Keratinocyte (primary cell): ENCODE measurements at regions not wholly inside any gene's neighbourhood (a gene's known extent, or its start where the extent isn't known, plus 50 kb on each side); places are given as distances from the start of the nearest gene placed in this dataset.
A peak's percentile ranks its signal among the peaks of the same experiment; 100 is the strongest.

Experiments used
- DNase-seq: peaks from one replicate; pipeline ENCODE4 v3.0.0-alpha.2; 2011; ENCODE audit warnings: low read depth, missing footprints, low spot score
- FAIRE-seq: peaks from 2 replicates; lab custom pipeline; 2011; peaks lifted over from hg19 to GRCh38; lab: Jason Lieb, UNC
- H2AFZ ChIP-seq: 2 replicates; pipeline ENCODE4 v1.6.0; 2012; ENCODE audit warnings: low read length, control low read depth, inconsistent platforms; ENCODE audit not compliant: control insufficient read depth
- H3K27ac ChIP-seq: 2 replicates; pipeline ENCODE4 v1.5.1; 2011; ENCODE audit warnings: low read length; ENCODE audit not compliant: control insufficient read depth, insufficient read depth
- H3K27me3 ChIP-seq: 3 replicates; pipeline ENCODE4 v1.6.0; 2011; ENCODE audit warnings: low read length; ENCODE audit not compliant: control insufficient read depth, insufficient read depth; ENCODE audit errors: extremely low read depth
- H3K36me3 ChIP-seq, 2 experiments: 2 replicates in 1 of 2; 3 replicates in 1 of 2; pipeline ENCODE4 v1.5.1; 2011; ENCODE audit warnings: low read length in 2 of 2, mild to moderate bottlenecking in 1 of 2; ENCODE audit not compliant: control insufficient read depth in 2 of 2, insufficient read depth in 2 of 2; ENCODE audit errors: extremely low read depth in 1 of 2
- H3K4me1 ChIP-seq: 3 replicates; pipeline ENCODE4 v1.5.1; 2011; ENCODE audit warnings: low read length; ENCODE audit not compliant: control insufficient read depth, insufficient read depth; ENCODE audit errors: extremely low read depth
- H3K4me2 ChIP-seq: 3 replicates; pipeline ENCODE4 v1.6.0; 2011; ENCODE audit warnings: low read depth, low read length; ENCODE audit not compliant: control insufficient read depth, insufficient read depth; ENCODE audit errors: extremely low read depth
- H3K4me3 ChIP-seq, 3 experiments: fragments of 200-600 bp in 1 of 3; sonication (generic) in 1 of 3; 2 replicates in 2 of 3; 3 replicates in 1 of 3; pipeline ENCODE4 v1.5.1; 2011 to 2016; ENCODE audit warnings: low read length in 3 of 3, mild to moderate bottlenecking in 3 of 3, control low read depth in 2 of 3, inconsistent platforms in 1 of 3, low read depth in 1 of 3, mixed read lengths in 1 of 3, mixed run types in 1 of 3, moderate library complexity in 1 of 3; ENCODE audit not compliant: control insufficient read depth in 2 of 3, insufficient read depth in 2 of 3; ENCODE audit errors: extremely low read depth in 1 of 3
- H3K79me2 ChIP-seq: 2 replicates; pipeline ENCODE4 v1.6.0; 2012; ENCODE audit warnings: low read length; ENCODE audit not compliant: control insufficient read depth, insufficient read depth
- H3K9ac ChIP-seq: 3 replicates; pipeline ENCODE4 v1.6.0; 2011; ENCODE audit warnings: low read length; ENCODE audit not compliant: control insufficient read depth, insufficient read depth; ENCODE audit errors: extremely low read depth
- H3K9me1 ChIP-seq: 3 replicates; pipeline ENCODE4 v1.6.0; 2011; ENCODE audit warnings: low read length; ENCODE audit not compliant: control insufficient read depth, insufficient read depth; ENCODE audit errors: extremely low read depth
- H3K9me3 ChIP-seq: 2 replicates; pipeline ENCODE4 v1.5.1; 2012; ENCODE audit warnings: low read depth, low read length; ENCODE audit not compliant: control insufficient read depth
- H4K20me1 ChIP-seq: 3 replicates; pipeline ENCODE4 v1.6.0; 2011; ENCODE audit warnings: low read length; ENCODE audit not compliant: control insufficient read depth, insufficient read depth; ENCODE audit errors: extremely low read depth
- EZH2 ChIP-seq: IDR thresholded peaks from one replicate; pipeline ENCODE4 v1.6.1; 2012; ENCODE audit warnings: inconsistent platforms, mild to moderate bottlenecking, low read length, moderate library complexity
- dilution Hi-C: fragments of 300-500 bp; cut with MboI; formaldehyde crosslinking; loops from one replicate; pipeline ENCODE4 v1.7.0; 2020; ENCODE audit warnings: low sequenced_read_pairs; ENCODE audit not compliant: extremely low pct_ligation_motif_present
- TF ChIP-seq, protein P1 (sequence below), 3 experiments: IDR thresholded peaks in 1 of 3; conservative IDR thresholded peaks in 1 of 3; optimal IDR thresholded peaks in 1 of 3; 2 replicates in 2 of 3; 3 replicates in 1 of 3; pipeline versions ENCODE3 to v1.5.1; 2011; ENCODE audit warnings: low read length in 3 of 3, mild to moderate bottlenecking in 3 of 3, moderate library complexity in 2 of 3, control low read depth in 1 of 3, inconsistent platforms in 1 of 3; ENCODE audit not compliant: insufficient read depth in 2 of 3; ENCODE audit errors: extremely low read depth in 1 of 3

DNA sequence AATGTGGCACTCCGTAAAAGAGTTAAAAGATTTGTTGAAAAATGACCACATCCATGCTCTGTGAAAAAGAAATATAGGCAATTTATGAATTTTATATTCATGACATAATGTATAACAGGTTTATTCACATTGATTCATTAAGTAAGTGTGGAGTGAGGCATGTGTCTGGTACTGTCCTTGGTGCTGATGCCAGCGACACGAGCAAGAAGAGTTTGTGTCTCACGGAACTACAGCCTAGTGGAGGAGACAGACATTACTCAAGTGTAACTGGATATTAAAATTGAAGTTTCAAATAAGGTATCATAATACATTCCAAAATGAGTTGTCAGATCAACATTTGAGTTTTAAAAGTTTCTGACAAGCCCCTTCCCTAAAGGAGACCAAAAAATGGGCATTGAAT is 122.7 kb upstream of the PRNP start:
- no peaks in the 10 kb centered on the region for H3K4me1 ChIP-seq
- FAIRE-seq (peak; percentile 53), DNase-seq (no peak)
- H3K9me3 ChIP-seq: no peaks in the 10 kb centered on the region
- no peaks in the 10 kb centered on the region for H3K79me2 ChIP-seq
- TF ChIP-seq EZH2: no peak
- TF ChIP-seq, protein P1, sequence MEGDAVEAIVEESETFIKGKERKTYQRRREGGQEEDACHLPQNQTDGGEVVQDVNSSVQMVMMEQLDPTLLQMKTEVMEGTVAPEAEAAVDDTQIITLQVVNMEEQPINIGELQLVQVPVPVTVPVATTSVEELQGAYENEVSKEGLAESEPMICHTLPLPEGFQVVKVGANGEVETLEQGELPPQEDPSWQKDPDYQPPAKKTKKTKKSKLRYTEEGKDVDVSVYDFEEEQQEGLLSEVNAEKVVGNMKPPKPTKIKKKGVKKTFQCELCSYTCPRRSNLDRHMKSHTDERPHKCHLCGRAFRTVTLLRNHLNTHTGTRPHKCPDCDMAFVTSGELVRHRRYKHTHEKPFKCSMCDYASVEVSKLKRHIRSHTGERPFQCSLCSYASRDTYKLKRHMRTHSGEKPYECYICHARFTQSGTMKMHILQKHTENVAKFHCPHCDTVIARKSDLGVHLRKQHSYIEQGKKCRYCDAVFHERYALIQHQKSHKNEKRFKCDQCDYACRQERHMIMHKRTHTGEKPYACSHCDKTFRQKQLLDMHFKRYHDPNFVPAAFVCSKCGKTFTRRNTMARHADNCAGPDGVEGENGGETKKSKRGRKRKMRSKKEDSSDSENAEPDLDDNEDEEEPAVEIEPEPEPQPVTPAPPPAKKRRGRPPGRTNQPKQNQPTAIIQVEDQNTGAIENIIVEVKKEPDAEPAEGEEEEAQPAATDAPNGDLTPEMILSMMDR (optimal IDR thresholded peaks at IDR 0.05 in 1 of 3, IDR thresholded peaks at IDR 0.05 in 1 of 3, conservative IDR thresholded peaks at IDR 0.05 in 1 of 3; ENCODE audit: extremely low read depth in 1 of 3, insufficient read depth in 2 of 3, low read length in 3 of 3): peak; percentile 26 to 39 (median 35)
- H3K4me3 ChIP-seq: no peak overlapping the region
- H3K4me2 ChIP-seq: no peak overlapping the region
- H3K9me1 ChIP-seq: no peaks in the 10 kb centered on the region
- H4K20me1 ChIP-seq: no peaks in the 10 kb centered on the region
- H3K36me3 ChIP-seq: no peaks in the 10 kb centered on the region
- H3K27me3 ChIP-seq: no peaks in the 10 kb centered on the region
- dilution Hi-C loops: no loop called here
- H3K27ac ChIP-seq: no peak overlapping the region
- no peak overlapping the region for H3K9ac ChIP-seq
- H2AFZ ChIP-seq: no peak overlapping the region

- Histone ChIP-seq H3K4me1 (no peaks in the 10 kb centered on the region), H3K4me3 (no peak overlapping the region), H4K20me1 (no peaks in the 10 kb centered on the region), H3K9me1 (no peaks in the 10 kb centered on the region), H3K4me2 (no peak overlapping the region), H3K36me3 (no peaks in the 10 kb centered on the region), H3K27ac (no peak overlapping the region), H3K79me2 (no peaks in the 10 kb centered on the region), H3K9ac (no peak overlapping the region), H3K9me3 (no peaks in the 10 kb centered on the region), H3K27me3 (no peaks in the 10 kb centered on the region), H2AFZ (no peak overlapping the region)
- DNase-seq (no peak), FAIRE-seq (no peak)
- TF ChIP-seq, protein P1 (optimal IDR thresholded peaks at IDR 0.05 in 1 of 3, IDR thresholded peaks at IDR 0.05 in 1 of 3, conservative IDR thresholded peaks at IDR 0.05 in 1 of 3; ENCODE audit: extremely low read depth in 1 of 3, insufficient read depth in 2 of 3, low read length in 3 of 3): no peak
- TF ChIP-seq EZH2: no peak
- dilution Hi-C loops: no loop called here
Observed at GRCh38 chr20:4563031-4563430, 123.2 kb upstream of the PRNP start.
